Adrenal gland (tissue), 9 donors: ENCODE measurements at regions not wholly inside any gene's neighbourhood (a gene's known extent, or its start where the extent isn't known, plus 50 kb on each side); places are given as distances from the start of the nearest gene placed in this dataset.

Source experiments
- DNase-seq, 7 donors: peaks; one replicate each; pipeline ENCODE4 v3.0.0-alpha.2; 2019 to 2020
- H3K27ac ChIP-seq, 5 donors: fragments of 200-600 bp; sonication (generic) in 4 of 5; 1 replicate in 3 of 5; 2 replicates in 2 of 5; pipeline versions ENCODE4 v1.5.1 to v1.8.0; 2016 to 2020; ENCODE audit warnings: mild to moderate bottlenecking in 1 of 5
- H3K27me3 ChIP-seq: fragments of 200-600 bp; 2 replicates; pipeline ENCODE4 v1.8.0; 2021
- H3K36me3 ChIP-seq, 2 donors: fragments of 200-600 bp; replicated peaks in 1 of 2; 1 replicate in 1 of 2; 2 replicates in 1 of 2; pipeline versions ENCODE4 v1.5.1 to v1.8.0; 2018 to 2022
- H3K4me1 ChIP-seq, 2 donors: fragments of 200-600 bp; replicated peaks in 1 of 2; 1 replicate in 1 of 2; 2 replicates in 1 of 2; pipeline versions ENCODE4 v1.5.1 to v1.8.0; 2018 to 2021
- H3K4me3 ChIP-seq, 4 donors: fragments of 200-600 bp; sonication (generic) in 3 of 4; one replicate each; pipeline ENCODE4 v1.5.1; 2016 to 2018
- H3K9me3 ChIP-seq, 3 donors: fragments of 200-600 bp; sonication (generic) in 1 of 3; replicated peaks in 1 of 3; 1 replicate in 2 of 3; 2 replicates in 1 of 3; pipeline versions ENCODE4 v1.5.1 to v1.8.0; 2016 to 2021
- POLR2A ChIP-seq, 2 donors: fragments of 450-650 bp; IDR thresholded peaks; one replicate each; pipeline ENCODE4 v1.6.1; 2017; ENCODE audit warnings: antibody characterized with exemption in 2 of 2, mild to moderate bottlenecking in 2 of 2, moderate library complexity in 1 of 2
- WGBS, 4 donors: extraction: QIAGEN DNeasy Blood & Tissue Kit in 2 of 4; methylation state at CpG; one replicate each; pipeline versions ENCODE4 v1.1.5 to v1.1.7; 2013 to 2017; 5-methylcytosine and 5-hydroxymethylcytosine counted together
- intact Hi-C, 2 donors: fragments of 100-400 bp; cut with DNase I; formaldehyde crosslinking; loops; one replicate each; pipeline versions ENCODE4 v1.14.1 to v1.15.0; 2022 to 2023
- TF ChIP-seq, protein P1 (sequence below), 6 experiments: fragments of 450-650 bp in 4 of 6; fragments of 200-600 bp in 2 of 6; sonication (generic) in 1 of 6; IDR thresholded peaks; 1 replicate in 5 of 6; 2 replicates in 1 of 6; pipeline versions ENCODE4 v1.5.1 to v1.8.0; 2016 to 2021; ENCODE audit warnings: antibody characterized with exemption in 6 of 6, mild to moderate bottlenecking in 2 of 6, moderate library complexity in 1 of 6
- donor health status: healthy with polysubstance abuse.
- donor health status: Bipolar disorder and iron deficiency.
- donor health status: DM: yes; HTN: yes; CAD: no.
- donor health status: DM: no; HTN: no; CAD: no.
- donor health status: DM: no; HTN: no; CAD: no.

DNA sequence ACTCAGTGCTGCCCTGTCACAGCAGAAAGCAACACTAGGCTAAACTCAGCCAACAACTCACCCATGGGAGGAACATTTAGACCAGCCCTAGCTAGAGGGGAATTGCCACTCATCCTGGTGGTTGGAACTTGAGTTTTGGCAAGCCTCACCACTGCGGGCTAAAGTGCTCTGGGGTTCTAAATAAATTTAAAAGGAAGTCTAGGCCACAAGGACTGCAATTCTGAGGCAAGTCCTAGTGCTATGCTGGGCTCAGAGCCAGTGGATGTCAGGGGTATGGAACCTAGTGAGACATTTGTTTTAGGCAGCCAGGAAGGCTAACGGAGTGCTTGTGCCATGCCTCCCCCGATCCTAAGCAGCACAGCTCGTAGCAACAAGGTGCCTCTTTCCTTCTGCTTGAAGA lies 78.0 kb downstream of the RGS13 start:
- WGBS, 4 donors, result 76 to 100% (median 78%) methylated on average over 4 of the region's 4 CpGs
- intact Hi-C loops, result no loop called here

DNA sequence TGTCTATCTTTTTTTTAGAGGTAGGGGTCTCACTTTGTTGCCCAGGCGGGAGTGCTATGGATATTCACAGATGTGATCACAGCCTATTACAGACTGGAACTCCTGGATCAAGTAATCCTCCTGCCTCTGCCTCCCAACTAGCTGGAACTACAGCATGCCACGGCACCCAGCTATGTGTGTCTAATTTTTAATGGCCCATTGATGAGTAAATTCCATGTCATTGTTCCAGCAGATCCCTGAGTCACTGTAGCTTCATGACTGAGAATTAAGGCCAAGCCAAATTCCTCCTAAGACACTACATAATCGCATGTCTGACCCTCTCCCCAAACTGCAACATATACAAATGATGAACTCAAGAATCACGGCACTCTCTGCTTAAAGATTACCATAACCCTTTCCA lies 84.2 kb upstream of the RGS2 start:
- peak in 1 of 7 donors; percentile 17 for DNase-seq
- H3K27ac ChIP-seq, result no peak overlapping the region
- intact Hi-C loops, result no loop called here
- H3K36me3 ChIP-seq, result no peaks in the 10 kb centered on the region
- peaks cover 0 to under 1% of the 10 kb centered on the region in 2 donors for H3K4me1 ChIP-seq
- no peak overlapping the region for H3K4me3 ChIP-seq
- no peaks in the 10 kb centered on the region for H3K27me3 ChIP-seq
- 76 to 85% (median 80%) methylated on average over 3 to 4 of the region's 4 CpGs for WGBS, 4 donors
- no peaks in the 10 kb centered on the region for H3K9me3 ChIP-seq
- TF ChIP-seq POLR2A (IDR thresholded peaks at IDR 0.05), result no peak
- TF ChIP-seq, protein P1, sequence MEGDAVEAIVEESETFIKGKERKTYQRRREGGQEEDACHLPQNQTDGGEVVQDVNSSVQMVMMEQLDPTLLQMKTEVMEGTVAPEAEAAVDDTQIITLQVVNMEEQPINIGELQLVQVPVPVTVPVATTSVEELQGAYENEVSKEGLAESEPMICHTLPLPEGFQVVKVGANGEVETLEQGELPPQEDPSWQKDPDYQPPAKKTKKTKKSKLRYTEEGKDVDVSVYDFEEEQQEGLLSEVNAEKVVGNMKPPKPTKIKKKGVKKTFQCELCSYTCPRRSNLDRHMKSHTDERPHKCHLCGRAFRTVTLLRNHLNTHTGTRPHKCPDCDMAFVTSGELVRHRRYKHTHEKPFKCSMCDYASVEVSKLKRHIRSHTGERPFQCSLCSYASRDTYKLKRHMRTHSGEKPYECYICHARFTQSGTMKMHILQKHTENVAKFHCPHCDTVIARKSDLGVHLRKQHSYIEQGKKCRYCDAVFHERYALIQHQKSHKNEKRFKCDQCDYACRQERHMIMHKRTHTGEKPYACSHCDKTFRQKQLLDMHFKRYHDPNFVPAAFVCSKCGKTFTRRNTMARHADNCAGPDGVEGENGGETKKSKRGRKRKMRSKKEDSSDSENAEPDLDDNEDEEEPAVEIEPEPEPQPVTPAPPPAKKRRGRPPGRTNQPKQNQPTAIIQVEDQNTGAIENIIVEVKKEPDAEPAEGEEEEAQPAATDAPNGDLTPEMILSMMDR (IDR thresholded peaks at IDR 0.05), result no peak

More for the DNA sequence above, 78.0 kb downstream of the RGS13 start:
- H3K36me3 ChIP-seq, result no peaks in the 10 kb centered on the region
- no peaks in the 10 kb centered on the region for H3K9me3 ChIP-seq
- DNase-seq, result no peak
- peaks cover 0 to 8% of the 10 kb centered on the region in 2 donors for H3K4me1 ChIP-seq
- H3K27me3 ChIP-seq, result no peaks in the 10 kb centered on the region
- H3K27ac ChIP-seq, result no peak overlapping the region
- TF ChIP-seq, protein P1 (IDR thresholded peaks at IDR 0.05), result no peak
- TF ChIP-seq POLR2A (IDR thresholded peaks at IDR 0.05), result no peak
- H3K4me3 ChIP-seq, result no peak overlapping the region

DNA sequence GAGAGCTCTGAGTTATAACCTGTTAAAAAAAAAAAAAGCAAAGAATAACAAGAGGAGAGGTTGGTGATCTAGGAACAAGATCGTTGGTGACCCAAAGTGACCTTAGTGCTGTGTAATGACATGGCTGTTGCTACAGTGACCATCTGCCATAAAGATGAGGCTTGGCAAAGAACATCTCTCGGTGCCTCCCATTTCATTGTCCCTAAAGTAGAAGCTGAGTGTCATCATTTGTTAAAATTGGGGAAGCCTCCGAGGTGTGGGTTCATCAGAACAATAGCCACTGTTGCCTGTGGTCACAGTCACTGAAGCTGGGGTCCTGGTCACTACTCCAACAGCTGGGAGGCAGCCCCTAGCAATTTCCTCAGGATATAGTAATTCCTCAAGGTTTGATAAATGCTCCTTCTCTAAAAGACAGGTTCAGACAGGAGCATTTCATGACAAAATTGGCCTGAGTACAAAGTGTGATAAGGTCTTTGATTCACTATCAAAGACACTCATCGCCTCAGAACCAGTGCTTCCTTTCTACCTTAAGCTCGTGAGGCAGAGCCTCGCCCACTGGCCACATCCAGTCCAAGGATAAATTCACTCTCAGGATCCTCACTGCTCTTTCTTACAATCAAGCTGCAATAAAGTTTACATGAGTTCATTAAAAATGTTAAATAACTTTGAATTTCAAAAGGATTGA lies 81.9 kb upstream of the RGS2 start:
- no peak for DNase-seq

DNA sequence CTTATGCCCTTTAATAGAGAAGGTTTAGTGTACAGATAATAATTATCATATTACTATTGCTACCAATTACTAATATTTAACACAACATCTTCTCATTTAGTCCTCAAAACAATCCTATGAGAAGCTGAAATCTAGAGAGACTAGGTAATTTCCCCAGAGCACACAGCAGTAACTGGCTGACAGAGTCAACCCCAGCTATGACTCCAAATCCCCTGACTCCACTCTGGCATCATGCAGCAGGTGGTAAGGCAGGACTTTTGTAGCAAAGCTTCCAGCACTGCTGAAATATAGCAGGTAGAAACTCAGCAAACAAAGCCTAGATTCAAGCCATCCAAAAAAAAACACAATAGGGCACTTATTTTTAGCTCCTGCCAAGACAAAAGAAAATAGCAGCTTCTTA lies 79.3 kb upstream of the RGS2 start:
- Histone ChIP-seq H3K4me1 (peaks cover 0 to 7% of the 10 kb centered on the region in 2 donors), H3K9me3 (no peaks in the 10 kb centered on the region), H3K27ac (no peak overlapping the region), H3K36me3 (no peaks in the 10 kb centered on the region), H3K4me3 (no peak overlapping the region), H3K27me3 (no peaks in the 10 kb centered on the region)
- TF ChIP-seq POLR2A (IDR thresholded peaks at IDR 0.05), result no peak
- TF ChIP-seq, protein P1 (IDR thresholded peaks at IDR 0.05), result no peak
- intact Hi-C loops, result no loop called here
- DNase-seq, result no peak

More for the DNA sequence above, 81.9 kb upstream of the RGS2 start:
- TF ChIP-seq, protein P1 (IDR thresholded peaks at IDR 0.05), result no peak
- TF ChIP-seq POLR2A (IDR thresholded peaks at IDR 0.05), result no peak
- H3K9me3 ChIP-seq, result no peaks in the 10 kb centered on the region
- H3K4me1 ChIP-seq, result peaks cover 0 to 7% of the 10 kb centered on the region in 2 donors
- H3K27ac ChIP-seq, result no peak overlapping the region
- H3K36me3 ChIP-seq, result no peaks in the 10 kb centered on the region
- intact Hi-C loops, result no loop called here
- H3K4me3 ChIP-seq, result no peak overlapping the region
- no peaks in the 10 kb centered on the region for H3K27me3 ChIP-seq
- WGBS, 4 donors, result 73 to 80% (median 77%) methylated on average over 6 of the region's 6 CpGs
